ENCODE measurements at regions not wholly inside any gene's neighbourhood (a gene's known extent, or its start where the extent isn't known, plus 50 kb on each side); places are given as distances from the start of the nearest gene placed in this dataset.

GRCh38 chr14:71863766-71864165, 68.5 kb upstream of the RGS6 start:
- Histone ChIP-seq H3K4me3 (no peak overlapping the region), H3K27me3 (replicated peaks; ENCODE audit: insufficient read depth) (no peaks in the 10 kb centered on the region), H3K27ac (no peak overlapping the region), H3K36me3 (no peaks in the 10 kb centered on the region), H3K9me3 (no peaks in the 10 kb centered on the region), H3K4me1 (replicated peaks) (no peaks in the 10 kb centered on the region)
- no peak for DNase-seq (ENCODE audit: low spot score)
- WGBS, result 72% methylated on average over 3 of the region's 3 CpGs
- intact Hi-C loops (cut with DNase I), result no loop called here
- TF ChIP-seq, protein P1, sequence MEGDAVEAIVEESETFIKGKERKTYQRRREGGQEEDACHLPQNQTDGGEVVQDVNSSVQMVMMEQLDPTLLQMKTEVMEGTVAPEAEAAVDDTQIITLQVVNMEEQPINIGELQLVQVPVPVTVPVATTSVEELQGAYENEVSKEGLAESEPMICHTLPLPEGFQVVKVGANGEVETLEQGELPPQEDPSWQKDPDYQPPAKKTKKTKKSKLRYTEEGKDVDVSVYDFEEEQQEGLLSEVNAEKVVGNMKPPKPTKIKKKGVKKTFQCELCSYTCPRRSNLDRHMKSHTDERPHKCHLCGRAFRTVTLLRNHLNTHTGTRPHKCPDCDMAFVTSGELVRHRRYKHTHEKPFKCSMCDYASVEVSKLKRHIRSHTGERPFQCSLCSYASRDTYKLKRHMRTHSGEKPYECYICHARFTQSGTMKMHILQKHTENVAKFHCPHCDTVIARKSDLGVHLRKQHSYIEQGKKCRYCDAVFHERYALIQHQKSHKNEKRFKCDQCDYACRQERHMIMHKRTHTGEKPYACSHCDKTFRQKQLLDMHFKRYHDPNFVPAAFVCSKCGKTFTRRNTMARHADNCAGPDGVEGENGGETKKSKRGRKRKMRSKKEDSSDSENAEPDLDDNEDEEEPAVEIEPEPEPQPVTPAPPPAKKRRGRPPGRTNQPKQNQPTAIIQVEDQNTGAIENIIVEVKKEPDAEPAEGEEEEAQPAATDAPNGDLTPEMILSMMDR (IDR thresholded peaks at IDR 0.05), result no peak
- TF ChIP-seq POLR2AphosphoS5 (IDR thresholded peaks at IDR 0.05), result no peak
- TF ChIP-seq POLR2A (IDR thresholded peaks at IDR 0.05), result no peak

Small RNA genes lying in the stretch of these regions (small RNA-seq; reads per million reads assigned to genes)
- gene RN7SL683P (0 reads per million in 2 donors), gene SNORD56B (0 reads per million in 2 donors)

All from prostate gland (tissue), 2 donors.